Ectodermal cell (in vitro differentiated cells): ENCODE measurements at regions not wholly inside any gene's neighbourhood (a gene's known extent, or its start where the extent isn't known, plus 50 kb on each side); places are given as distances from the start of the nearest gene placed in this dataset.

Experiments used
- H3K27ac ChIP-seq: 2 replicates; pipeline ENCODE4 v1.7.0; 2013; ENCODE audit warnings: mild to moderate bottlenecking, low read depth, low read length; ENCODE audit not compliant: insufficient read depth, poor library complexity, severe bottlenecking
- H3K27me3 ChIP-seq: 2 replicates; pipeline ENCODE4 v1.7.0; 2013; ENCODE audit warnings: mild to moderate bottlenecking, low read length; ENCODE audit not compliant: insufficient read depth, control insufficient read depth, poor library complexity, severe bottlenecking
- H3K36me3 ChIP-seq: one replicate; pipeline ENCODE4 v1.7.0; 2013; ENCODE audit warnings: low read length; ENCODE audit not compliant: control insufficient read depth, insufficient read depth
- H3K4me1 ChIP-seq: one replicate; pipeline ENCODE4 v1.7.0; 2013; ENCODE audit warnings: low read length; ENCODE audit not compliant: control insufficient read depth, insufficient read depth
- H3K4me3 ChIP-seq: 2 replicates; pipeline ENCODE4 v1.7.0; 2013; ENCODE audit warnings: low read depth, low read length, control low read depth; ENCODE audit not compliant: insufficient read depth
- H3K9me3 ChIP-seq: 2 replicates; pipeline ENCODE4 v1.7.0; 2013; ENCODE audit warnings: mild to moderate bottlenecking, low read length, moderate library complexity; ENCODE audit not compliant: control insufficient read depth
- WGBS, 2 experiments: methylation state at CpG; one replicate each; pipeline ENCODE4 v1.1.7; 2013; ENCODE audit warnings: missing lambda C conversion rate in 2 of 2; 5-methylcytosine and 5-hydroxymethylcytosine counted together

DNA sequence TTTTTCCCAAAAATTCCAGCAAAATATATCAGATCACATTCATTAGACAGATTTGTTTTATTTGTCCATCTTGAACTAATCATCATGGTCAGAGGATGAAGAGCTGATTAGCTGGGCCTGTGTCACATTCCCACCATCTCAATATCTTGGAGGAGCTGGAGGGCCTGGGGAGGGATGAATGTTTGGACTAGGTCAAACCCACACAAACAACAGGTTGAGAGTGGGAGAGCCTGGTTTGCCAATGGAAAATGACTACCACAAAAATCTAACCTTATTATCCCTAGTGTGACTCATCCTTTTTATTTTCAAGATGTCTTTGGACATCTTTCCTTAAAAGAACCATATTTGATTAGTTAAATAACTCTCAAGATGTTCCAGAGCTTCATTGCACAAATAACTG is 242.4 kb downstream of the OGFRL1 start:
- Histone ChIP-seq H3K9me3 (no peaks in the 10 kb centered on the region), H3K27ac (no peak overlapping the region), H3K36me3 (no peaks in the 10 kb centered on the region), H3K27me3 (no peaks in the 10 kb centered on the region), H3K4me1 (no peaks in the 10 kb centered on the region), H3K4me3 (no peak overlapping the region)

DNA sequence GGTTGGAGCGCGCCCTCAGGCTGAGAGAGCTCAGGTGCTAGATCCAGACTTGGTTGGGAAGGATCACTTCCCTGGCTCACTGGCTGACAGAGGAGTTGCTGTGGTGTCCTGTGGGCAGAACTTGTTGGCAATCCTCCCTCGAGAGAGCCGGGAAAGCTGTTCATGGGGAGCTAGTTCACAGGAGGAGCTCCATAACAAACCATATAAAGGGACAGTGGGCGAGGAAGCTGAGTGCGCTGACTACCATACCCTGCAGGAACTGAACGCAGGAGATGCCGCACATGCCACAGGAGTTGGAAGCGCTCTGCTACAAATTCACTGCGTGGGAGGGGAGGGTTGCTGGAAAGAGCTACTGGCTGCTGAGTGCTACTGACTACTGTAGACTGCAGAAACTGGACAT is 243.2 kb downstream of the OGFRL1 start:
- Histone ChIP-seq H3K27me3 (no peaks in the 10 kb centered on the region), H3K4me3 (no peak overlapping the region), H3K9me3 (no peaks in the 10 kb centered on the region), H3K4me1 (no peaks in the 10 kb centered on the region), H3K27ac (no peak overlapping the region), H3K36me3 (no peaks in the 10 kb centered on the region)
- 94 to 95% methylated on average over 10 of the region's 10 CpGs for WGBS, 2 experiments

DNA sequence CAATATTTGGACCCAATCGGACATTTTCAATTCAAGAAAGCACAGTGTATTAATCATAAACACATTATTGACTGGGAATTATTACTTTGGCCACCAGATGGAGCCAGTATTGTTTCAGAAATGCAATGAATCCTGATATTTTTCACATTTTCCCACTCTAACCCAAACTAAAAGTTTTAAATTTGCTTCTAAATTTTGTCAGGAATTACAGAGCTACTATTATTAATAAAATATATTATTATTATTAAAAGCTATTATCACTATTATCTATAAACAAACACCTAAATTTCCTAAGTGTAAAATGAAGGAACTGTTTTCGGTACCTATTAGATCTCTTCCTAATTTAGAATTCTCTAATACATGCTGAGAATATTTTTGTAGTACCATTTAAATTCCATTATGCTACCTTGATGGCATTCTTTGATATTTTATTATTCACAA is 245.3 kb downstream of the OGFRL1 start:
- Histone ChIP-seq H3K27ac (no peak overlapping the region), H3K27me3 (no peaks in the 10 kb centered on the region), H3K4me1 (no peaks in the 10 kb centered on the region), H3K36me3 (no peaks in the 10 kb centered on the region), H3K4me3 (no peak overlapping the region), H3K9me3 (no peaks in the 10 kb centered on the region)
- 67% methylated on average over 1 of the region's 2 CpGs; no CpG with 5 or more reads in 1 of the 2 experiments for WGBS, 2 experiments

DNA sequence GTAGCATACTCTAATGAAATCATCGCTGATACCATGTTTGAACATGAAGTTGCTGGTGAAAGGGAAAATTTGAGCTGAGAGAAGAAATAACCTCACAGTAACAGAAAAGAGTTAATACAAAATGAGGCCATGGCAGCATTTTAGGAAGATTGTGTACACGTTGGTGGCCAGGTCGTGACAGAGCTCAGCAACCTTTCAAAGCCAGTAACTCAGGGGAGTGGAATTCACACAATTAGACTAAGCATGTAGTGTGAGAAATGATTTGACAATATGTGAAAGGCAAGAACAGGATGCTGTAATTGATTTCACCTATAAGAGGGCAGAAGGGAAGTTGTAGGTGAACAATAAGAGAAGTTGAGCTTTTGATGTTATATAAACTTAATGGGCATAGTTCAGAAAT is 246.3 kb downstream of the OGFRL1 start:
- no peak overlapping the region for H3K4me3 ChIP-seq
- H3K36me3 ChIP-seq: no peaks in the 10 kb centered on the region
- no peak overlapping the region for H3K27ac ChIP-seq
- H3K9me3 ChIP-seq: no peaks in the 10 kb centered on the region
- no peaks in the 10 kb centered on the region for H3K4me1 ChIP-seq
- no peaks in the 10 kb centered on the region for H3K27me3 ChIP-seq
- WGBS, 2 experiments: 85 to 87% methylated on average over 2 to 3 of the region's 3 CpGs

DNA sequence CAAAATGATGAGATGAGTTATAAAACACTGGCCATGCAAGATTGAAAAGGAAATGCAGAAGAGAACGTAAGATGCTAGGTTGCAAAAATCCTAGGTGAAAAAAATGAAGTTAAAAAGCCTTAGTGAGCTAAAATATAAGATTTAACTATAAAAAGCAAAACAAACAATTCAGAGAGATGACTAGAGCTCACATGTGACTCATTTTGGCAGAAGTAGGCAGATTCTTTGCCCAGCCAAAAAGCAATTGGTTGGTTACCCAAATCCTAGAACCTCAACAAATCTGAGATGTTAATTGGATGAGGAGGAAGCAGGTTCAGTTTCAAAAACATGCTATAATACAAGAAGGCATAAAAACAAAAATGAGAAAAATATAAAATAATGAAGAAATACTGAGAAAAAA is 249.1 kb downstream of the OGFRL1 start:
- WGBS, 2 experiments: 82 to 92% methylated on average over 1 of the region's 1 CpG
- H3K4me1 ChIP-seq: no peaks in the 10 kb centered on the region
- no peaks in the 10 kb centered on the region for H3K27me3 ChIP-seq
- H3K4me3 ChIP-seq: no peak overlapping the region
- no peak overlapping the region for H3K27ac ChIP-seq
- no peaks in the 10 kb centered on the region for H3K9me3 ChIP-seq
- H3K36me3 ChIP-seq: no peaks in the 10 kb centered on the region

DNA sequence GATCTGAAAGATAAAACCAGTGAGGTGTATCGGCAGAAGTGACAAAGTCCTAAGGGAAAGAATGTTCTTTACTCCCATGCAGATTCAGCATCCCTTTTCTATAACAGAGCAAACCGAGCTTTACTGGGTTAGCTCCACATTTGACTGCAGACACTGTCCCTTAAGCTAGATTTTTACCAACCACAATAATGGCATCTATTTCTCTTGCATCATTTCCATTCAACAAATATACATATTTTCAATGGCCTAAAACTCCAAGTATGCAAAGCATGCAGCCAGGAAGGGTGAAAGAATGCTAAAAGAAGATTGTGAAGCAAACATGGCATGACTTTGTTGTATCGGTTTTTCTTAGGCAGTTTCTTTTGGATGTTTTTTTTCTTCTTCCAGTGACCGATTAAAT is 255.4 kb downstream of the OGFRL1 start:
- no peak overlapping the region for H3K4me3 ChIP-seq
- H3K27ac ChIP-seq: no peak overlapping the region
- 73 to 77% methylated on average over 3 of the region's 4 CpGs for WGBS, 2 experiments
- no peaks in the 10 kb centered on the region for H3K36me3 ChIP-seq
- no peaks in the 10 kb centered on the region for H3K27me3 ChIP-seq
- H3K4me1 ChIP-seq: no peaks in the 10 kb centered on the region
- H3K9me3 ChIP-seq: no peaks in the 10 kb centered on the region

DNA sequence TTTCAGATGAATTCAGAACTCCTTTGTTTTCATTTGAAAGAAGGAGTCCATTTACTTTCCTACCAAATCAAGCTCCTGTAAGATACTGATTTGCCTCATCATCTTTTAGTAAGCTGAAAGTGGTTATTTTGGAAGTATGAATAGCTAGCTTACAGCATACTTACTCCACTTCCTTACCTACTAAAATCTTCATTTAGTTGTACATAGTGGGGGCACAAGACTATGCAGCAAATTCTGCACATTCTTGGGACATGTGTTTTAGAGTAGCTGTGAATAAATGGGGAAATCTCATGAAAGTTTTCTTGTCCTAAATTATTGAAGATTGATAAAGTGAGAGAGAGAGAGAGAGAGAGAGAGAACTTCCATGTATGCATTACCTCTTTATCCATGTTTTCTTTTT is 256.3 kb downstream of the OGFRL1 start:
- Histone ChIP-seq H3K4me3 (no peak overlapping the region), H3K27ac (no peak overlapping the region), H3K36me3 (no peaks in the 10 kb centered on the region), H3K27me3 (no peaks in the 10 kb centered on the region), H3K9me3 (no peaks in the 10 kb centered on the region), H3K4me1 (no peaks in the 10 kb centered on the region)

DNA sequence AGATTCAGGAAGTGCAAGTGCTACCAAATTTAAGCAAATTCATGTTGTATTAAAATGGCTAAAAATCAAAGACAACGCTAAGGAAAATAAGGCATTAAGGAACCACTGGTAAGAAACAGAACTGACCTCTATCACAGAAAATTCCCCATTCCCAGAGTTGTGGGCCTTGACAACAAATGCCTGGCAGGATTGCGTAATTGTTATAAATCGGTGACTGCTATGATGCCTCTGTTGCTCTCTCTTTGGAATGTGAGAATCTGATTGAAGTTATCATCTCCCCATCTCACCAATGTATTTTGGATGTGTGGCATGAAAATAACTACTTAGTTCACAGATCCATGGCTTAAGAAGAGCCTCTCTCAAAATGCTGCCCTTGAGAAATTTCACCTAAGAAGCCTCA is 257.3 kb downstream of the OGFRL1 start:
- WGBS, 2 experiments: 99 to 100% methylated on average over 3 of the region's 3 CpGs
- Histone ChIP-seq H3K4me3 (no peak overlapping the region), H3K27me3 (no peaks in the 10 kb centered on the region), H3K4me1 (no peaks in the 10 kb centered on the region), H3K27ac (no peak overlapping the region), H3K36me3 (no peaks in the 10 kb centered on the region), H3K9me3 (no peaks in the 10 kb centered on the region)

DNA sequence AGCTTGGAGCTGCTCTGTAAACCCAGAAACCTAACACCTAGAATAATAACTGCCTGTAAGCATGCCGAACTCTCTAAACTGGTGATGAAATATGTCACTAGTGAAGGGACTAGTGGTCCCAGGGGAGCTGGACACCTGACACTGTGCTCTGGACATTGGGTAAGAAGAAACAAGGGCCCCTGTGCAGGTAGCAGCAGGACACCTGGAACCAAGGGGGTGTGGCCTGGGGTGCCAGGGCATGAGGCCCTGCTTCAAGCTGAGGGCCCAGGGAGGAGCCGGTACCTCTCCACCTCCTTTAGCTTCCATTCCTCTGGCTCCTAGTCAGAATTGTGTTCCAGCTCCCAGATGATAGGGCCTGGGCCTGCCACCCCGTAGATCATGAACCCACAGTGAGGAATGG is 263.2 kb downstream of the OGFRL1 start:
- no peaks in the 10 kb centered on the region for H3K36me3 ChIP-seq
- no peak overlapping the region for H3K4me3 ChIP-seq
- WGBS, 2 experiments: 94 to 97% methylated on average over 3 of the region's 3 CpGs
- H3K27me3 ChIP-seq: no peaks in the 10 kb centered on the region
- H3K27ac ChIP-seq: no peak overlapping the region
- peaks cover 3% of the 10 kb centered on the region for H3K9me3 ChIP-seq
- no peaks in the 10 kb centered on the region for H3K4me1 ChIP-seq

DNA sequence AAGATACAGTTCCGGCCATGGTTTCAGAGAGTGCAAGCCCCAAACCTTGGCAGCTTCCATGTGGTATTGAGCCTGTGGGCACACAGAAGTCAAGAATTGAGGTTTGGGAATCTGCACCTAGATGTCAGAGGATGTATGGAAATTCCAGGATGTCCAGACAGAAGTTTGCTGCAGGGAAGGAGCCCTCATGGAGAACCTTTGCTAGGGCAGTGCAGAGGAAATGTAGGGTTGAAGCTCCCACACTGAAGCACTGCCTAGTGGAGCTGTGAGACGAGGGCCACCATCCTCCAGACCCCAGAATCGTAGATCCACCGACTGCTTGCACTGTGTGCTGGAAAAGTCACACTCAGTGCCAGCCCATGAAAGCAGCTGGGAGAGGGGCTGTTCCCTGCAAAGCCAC is 267.5 kb downstream of the OGFRL1 start:
- 88 to 94% methylated on average over 4 of the region's 4 CpGs for WGBS, 2 experiments

DNA sequence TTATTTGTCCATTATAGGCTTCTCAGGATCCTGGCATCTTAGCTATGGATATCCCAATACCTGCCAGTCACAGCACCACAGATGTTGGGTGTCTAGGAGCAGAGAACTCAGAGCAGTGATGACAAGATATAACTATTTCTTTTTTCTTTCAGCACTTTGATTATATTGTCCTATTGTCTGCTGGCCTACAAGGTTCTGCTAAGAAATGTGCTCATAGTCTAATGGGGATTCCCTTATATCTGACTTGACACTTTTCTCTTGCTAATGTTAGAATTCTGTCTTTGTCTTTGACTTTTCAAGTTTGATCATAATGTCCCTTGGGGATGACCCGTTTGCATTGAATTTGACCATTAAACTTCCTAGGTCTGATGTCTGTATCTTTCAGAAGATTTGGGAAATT is 270.4 kb downstream of the OGFRL1 start:
- Histone ChIP-seq H3K27me3 (no peaks in the 10 kb centered on the region), H3K9me3 (peaks cover 3% of the 10 kb centered on the region), H3K27ac (no peak overlapping the region), H3K4me3 (no peak overlapping the region), H3K4me1 (no peaks in the 10 kb centered on the region), H3K36me3 (no peaks in the 10 kb centered on the region)
- 94 to 100% methylated on average over 1 of the region's 1 CpG for WGBS, 2 experiments

More for the DNA sequence above, 267.5 kb downstream of the OGFRL1 start:
- Histone ChIP-seq H3K4me3 (no peak overlapping the region), H3K27me3 (no peaks in the 10 kb centered on the region), H3K27ac (no peak overlapping the region), H3K4me1 (no peaks in the 10 kb centered on the region), H3K36me3 (no peaks in the 10 kb centered on the region), H3K9me3 (peaks cover 3% of the 10 kb centered on the region)
